Left lung (tissue), 4 donors: ENCODE measurements at regions not wholly inside any gene's neighbourhood (a gene's known extent, or its start where the extent isn't known, plus 50 kb on each side); places are given as distances from the start of the nearest gene placed in this dataset.
A peak's percentile ranks its signal among the peaks of the same experiment; 100 is the strongest.

ENCODE experiments used
- ATAC-seq: fragments of 200-7000 bp; cut with Tn5 transposase; one replicate; pipeline ENCODE4 v1.9.1; 2020; ENCODE audit warnings: moderate library complexity
- DNase-seq, 4 donors: peaks; one replicate each; pipeline ENCODE4 v3.0.0-alpha.2; 2013 to 2020
- H3K27ac ChIP-seq, 2 donors: fragments of 200-600 bp; sonication (generic) in 1 of 2; one replicate each; pipeline versions ENCODE4 v1.5.0 to v1.8.0; 2020 to 2021
- H3K27me3 ChIP-seq, 2 donors: fragments of 200-600 bp; sonication (generic) in 1 of 2; one replicate each; pipeline versions ENCODE4 v1.5.0 to v1.8.0; 2020 to 2021
- H3K36me3 ChIP-seq, 2 donors: fragments of 200-600 bp; sonication (generic) in 1 of 2; one replicate each; pipeline versions ENCODE4 v1.5.0 to v1.8.0; 2020 to 2021
- H3K4me1 ChIP-seq, 2 donors: fragments of 200-600 bp; one replicate each; pipeline ENCODE4 v1.8.0; 2021
- H3K4me3 ChIP-seq, 2 donors: fragments of 200-600 bp; sonication (generic) in 1 of 2; one replicate each; pipeline versions ENCODE4 v1.5.0 to v1.8.0; 2020 to 2021; ENCODE audit warnings: mild to moderate bottlenecking in 1 of 2
- H3K9me3 ChIP-seq, 2 donors: fragments of 200-600 bp; sonication (generic) in 1 of 2; one replicate each; pipeline versions ENCODE4 v1.5.0 to v1.8.0; 2020 to 2021
- CTCF ChIP-seq, 2 donors: fragments of 200-600 bp; sonication (generic) in 1 of 2; IDR thresholded peaks; one replicate each; pipeline versions ENCODE4 v1.5.0 to v1.8.0; 2021; ENCODE audit warnings: antibody characterized with exemption in 2 of 2
- intact Hi-C, 2 donors: fragments of 100-400 bp; cut with DNase I; formaldehyde crosslinking; loops; one replicate each; pipeline versions ENCODE4 v1.11.2 to v1.14.2; 2022
- donor health status: DM: no; HTN: yes; CAD: no.
- donor health status: DM: no; HTN: no; CAD: no.

DNA sequence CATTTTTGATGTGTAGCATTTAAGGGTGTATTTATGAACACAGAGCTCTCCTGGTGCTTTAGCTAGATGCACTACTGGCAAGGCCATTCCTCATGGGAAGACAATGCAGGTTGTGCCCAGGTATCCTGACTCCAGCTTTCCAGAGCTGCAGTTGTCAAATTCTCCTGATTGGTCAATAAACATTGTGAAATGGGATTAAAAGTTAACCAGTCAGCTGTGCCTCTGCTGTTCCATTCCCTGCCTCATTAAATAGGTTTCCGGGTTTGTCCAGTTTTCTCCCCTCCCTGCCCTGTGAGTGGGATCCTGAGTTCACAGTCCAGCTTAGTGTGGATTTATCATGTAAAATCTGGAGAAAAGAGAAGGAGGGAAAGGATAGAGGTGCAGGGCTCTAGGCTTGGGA is 207.3 kb downstream of the SQOR start:
- no peaks in the 10 kb centered on the region for H3K9me3 ChIP-seq
- H3K4me3 ChIP-seq, result no peak overlapping the region
- TF ChIP-seq CTCF (IDR thresholded peaks at IDR 0.05), result no peak
- H3K27ac ChIP-seq, result no peak overlapping the region
- no peaks in the 10 kb centered on the region for H3K4me1 ChIP-seq
- H3K27me3 ChIP-seq, result peaks cover 0 to 10% of the 10 kb centered on the region in 2 donors
- ATAC-seq (no peak), DNase-seq (no peak)
- no peaks in the 10 kb centered on the region for H3K36me3 ChIP-seq
- intact Hi-C loops, result no loop called here

GRCh38 chr15:45847645-45848044 is 212.8 kb downstream of the SQOR start:
- TF ChIP-seq CTCF (IDR thresholded peaks at IDR 0.05), result no peak
- H3K27ac ChIP-seq, result no peak overlapping the region
- no peaks in the 10 kb centered on the region for H3K4me1 ChIP-seq
- H3K4me3 ChIP-seq, result no peak overlapping the region
- H3K36me3 ChIP-seq, result no peaks in the 10 kb centered on the region
- H3K27me3 ChIP-seq, result no peaks in the 10 kb centered on the region
- ATAC-seq, result no peak
- no peaks in the 10 kb centered on the region for H3K9me3 ChIP-seq
- DNase-seq, result no peak
- intact Hi-C loops, result no loop called here

GRCh38 chr15:45849136-45849535 is 214.3 kb downstream of the SQOR start:
- DNase-seq (no peak), ATAC-seq (no peak)
- Histone ChIP-seq H3K36me3 (no peaks in the 10 kb centered on the region), H3K4me1 (no peaks in the 10 kb centered on the region), H3K9me3 (no peaks in the 10 kb centered on the region), H3K27ac (no peak overlapping the region), H3K4me3 (no peak overlapping the region), H3K27me3 (no peaks in the 10 kb centered on the region)
- intact Hi-C loops, result no loop called here
- TF ChIP-seq CTCF (IDR thresholded peaks at IDR 0.05), result no peak

GRCh38 chr15:45854455-45855202 is 219.8 kb downstream of the SQOR start:
- ATAC-seq, result no peak
- no peaks in the 10 kb centered on the region for H3K27me3 ChIP-seq
- H3K9me3 ChIP-seq, result no peaks in the 10 kb centered on the region
- H3K4me1 ChIP-seq, result peaks cover 2 to 3% of the 10 kb centered on the region in 2 donors
- H3K36me3 ChIP-seq, result no peaks in the 10 kb centered on the region
- intact Hi-C loops, result no loop called here
- no peak for DNase-seq
- TF ChIP-seq CTCF (IDR thresholded peaks at IDR 0.05), result no peak
- H3K4me3 ChIP-seq, result no peak overlapping the region
- H3K27ac ChIP-seq, result peak overlapping the region in 1 of 2 donors; percentile 17

- intact Hi-C loops, result no loop called here
- no peaks in the 10 kb centered on the region for H3K36me3 ChIP-seq
- DNase-seq (peak in 3 of 4 donors; percentile 5 to 39 (median 37)), ATAC-seq (peak; percentile 93)
- peaks cover 2 to 3% of the 10 kb centered on the region in 2 donors for H3K4me1 ChIP-seq
- peak overlapping the region; percentile 37 to 39 for H3K27ac ChIP-seq
- no peaks in the 10 kb centered on the region for H3K27me3 ChIP-seq
- no peak overlapping the region for H3K4me3 ChIP-seq
- TF ChIP-seq CTCF (IDR thresholded peaks at IDR 0.05), result no peak
- H3K9me3 ChIP-seq, result no peaks in the 10 kb centered on the region
Measured at GRCh38 chr15:45855210-45855906, 220.5 kb downstream of the SQOR start.
